ENCODE measurements at regions not wholly inside any gene's neighbourhood (a gene's known extent, or its start where the extent isn't known, plus 50 kb on each side); places are given as distances from the start of the nearest gene placed in this dataset.

- TF ChIP-seq, protein P1, sequence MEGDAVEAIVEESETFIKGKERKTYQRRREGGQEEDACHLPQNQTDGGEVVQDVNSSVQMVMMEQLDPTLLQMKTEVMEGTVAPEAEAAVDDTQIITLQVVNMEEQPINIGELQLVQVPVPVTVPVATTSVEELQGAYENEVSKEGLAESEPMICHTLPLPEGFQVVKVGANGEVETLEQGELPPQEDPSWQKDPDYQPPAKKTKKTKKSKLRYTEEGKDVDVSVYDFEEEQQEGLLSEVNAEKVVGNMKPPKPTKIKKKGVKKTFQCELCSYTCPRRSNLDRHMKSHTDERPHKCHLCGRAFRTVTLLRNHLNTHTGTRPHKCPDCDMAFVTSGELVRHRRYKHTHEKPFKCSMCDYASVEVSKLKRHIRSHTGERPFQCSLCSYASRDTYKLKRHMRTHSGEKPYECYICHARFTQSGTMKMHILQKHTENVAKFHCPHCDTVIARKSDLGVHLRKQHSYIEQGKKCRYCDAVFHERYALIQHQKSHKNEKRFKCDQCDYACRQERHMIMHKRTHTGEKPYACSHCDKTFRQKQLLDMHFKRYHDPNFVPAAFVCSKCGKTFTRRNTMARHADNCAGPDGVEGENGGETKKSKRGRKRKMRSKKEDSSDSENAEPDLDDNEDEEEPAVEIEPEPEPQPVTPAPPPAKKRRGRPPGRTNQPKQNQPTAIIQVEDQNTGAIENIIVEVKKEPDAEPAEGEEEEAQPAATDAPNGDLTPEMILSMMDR (IDR thresholded peaks at IDR 0.05; ENCODE audit: unreplicated experiment), result no peak
- peaks cover 16% of the 10 kb centered on the region for H3K36me3 Mint-ChIP-seq (ENCODE audit: insufficient read depth, unreplicated experiment)
- no peak overlapping the region for H3K27ac Mint-ChIP-seq (ENCODE audit: unreplicated experiment)
- no peak for DNase-seq
- intact Hi-C loops (cut with micrococcal nuclease; ENCODE audit: unreplicated experiment), result loop anchor here (5.0 kb wide), 1 partner anchor 53 kb away; no protein-coding TSS in a partner anchor
- H3K9me3 Mint-ChIP-seq (ENCODE audit: low read depth, unreplicated experiment), result no peaks in the 10 kb centered on the region
- CTCF ChIA-PET, result no interaction called here
- H3K27me3 Mint-ChIP-seq (ENCODE audit: unreplicated experiment), result no peaks in the 10 kb centered on the region
- H3K4me3 Mint-ChIP-seq (ENCODE audit: low read depth, unreplicated experiment), result no peak overlapping the region
- BruUV-seq (replicated peaks), result no TSS peak
- H3K4me1 Mint-ChIP-seq (ENCODE audit: low read depth, unreplicated experiment), result peaks cover 20% of the 10 kb centered on the region
These were observed 65.7 kb upstream of the WDR17 start for GRCh38 chr4:175999944-176000343.

GRCh38 chr4:176001151-176002006, 64.3 kb upstream of the WDR17 start:
- no TSS peak for BruUV-seq (replicated peaks)
- Mint-ChIP-seq H3K27ac (ENCODE audit: unreplicated experiment) (peak overlapping the region; percentile 58), H3K27me3 (ENCODE audit: unreplicated experiment) (no peaks in the 10 kb centered on the region), H3K4me1 (ENCODE audit: low read depth, unreplicated experiment) (peaks cover 20% of the 10 kb centered on the region), H3K9me3 (ENCODE audit: low read depth, unreplicated experiment) (no peaks in the 10 kb centered on the region), H3K4me3 (ENCODE audit: low read depth, unreplicated experiment) (peak overlapping the region; percentile 83), H3K36me3 (ENCODE audit: insufficient read depth, unreplicated experiment) (peaks cover 16% of the 10 kb centered on the region)
- DNase-seq, result peak; percentile 51
- CTCF ChIA-PET, result no interaction called here
- intact Hi-C loops (cut with micrococcal nuclease; ENCODE audit: unreplicated experiment), result loop anchor here (5.0 kb wide), 1 partner anchor 54 kb away; no protein-coding TSS in a partner anchor
- TF ChIP-seq, protein P1 (IDR thresholded peaks at IDR 0.05; ENCODE audit: unreplicated experiment), result no peak

DNA sequence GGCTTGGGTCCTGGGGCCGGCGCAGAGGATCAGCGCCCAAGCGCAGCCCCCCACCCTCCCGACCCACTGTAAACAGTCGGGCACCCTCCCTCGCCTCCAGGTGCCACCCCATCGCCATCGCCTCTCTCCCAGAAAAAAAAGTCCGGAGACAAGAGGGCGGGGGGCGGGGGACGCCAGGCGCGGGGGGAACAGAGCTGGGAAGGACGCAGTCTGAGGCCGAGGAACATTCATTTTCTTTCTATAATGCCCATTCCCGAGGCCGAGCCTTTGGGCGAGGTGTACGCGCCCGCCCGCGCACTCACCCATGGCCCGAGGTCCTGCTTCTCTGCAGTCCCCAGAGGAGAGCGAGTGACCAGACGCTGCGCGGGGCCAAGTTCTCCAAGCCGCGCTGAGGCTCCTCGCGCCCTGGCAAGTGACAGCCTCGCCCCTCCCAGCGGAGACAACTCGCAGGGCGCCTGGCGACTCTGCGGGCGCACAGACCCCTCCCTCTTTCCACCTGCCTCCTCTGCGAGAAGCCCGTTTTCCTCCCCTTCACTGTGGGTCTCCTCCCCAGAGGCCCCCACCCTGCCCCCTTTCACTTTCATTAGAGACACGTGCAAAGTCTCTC, 63.5 kb upstream of the WDR17 start:
- H3K9me3 Mint-ChIP-seq (ENCODE audit: low read depth, unreplicated experiment), result no peaks in the 10 kb centered on the region
- peak; percentile 53 for DNase-seq
- intact Hi-C loops (cut with micrococcal nuclease; ENCODE audit: unreplicated experiment), result loop anchor here (5.0 kb wide), 1 partner anchor 55 kb away; no protein-coding TSS in a partner anchor
- H3K27ac Mint-ChIP-seq (ENCODE audit: unreplicated experiment), result peak overlapping the region; percentile 36
- peaks cover 16% of the 10 kb centered on the region for H3K36me3 Mint-ChIP-seq (ENCODE audit: insufficient read depth, unreplicated experiment)
- no peaks in the 10 kb centered on the region for H3K27me3 Mint-ChIP-seq (ENCODE audit: unreplicated experiment)
- TF ChIP-seq, protein P1 (IDR thresholded peaks at IDR 0.05; ENCODE audit: unreplicated experiment), result no peak
- CTCF ChIA-PET, result no interaction called here
- no TSS peak for BruUV-seq (replicated peaks)
- peaks cover 20% of the 10 kb centered on the region for H3K4me1 Mint-ChIP-seq (ENCODE audit: low read depth, unreplicated experiment)
- H3K4me3 Mint-ChIP-seq (ENCODE audit: low read depth, unreplicated experiment), result peak overlapping the region; percentile 83

DNA sequence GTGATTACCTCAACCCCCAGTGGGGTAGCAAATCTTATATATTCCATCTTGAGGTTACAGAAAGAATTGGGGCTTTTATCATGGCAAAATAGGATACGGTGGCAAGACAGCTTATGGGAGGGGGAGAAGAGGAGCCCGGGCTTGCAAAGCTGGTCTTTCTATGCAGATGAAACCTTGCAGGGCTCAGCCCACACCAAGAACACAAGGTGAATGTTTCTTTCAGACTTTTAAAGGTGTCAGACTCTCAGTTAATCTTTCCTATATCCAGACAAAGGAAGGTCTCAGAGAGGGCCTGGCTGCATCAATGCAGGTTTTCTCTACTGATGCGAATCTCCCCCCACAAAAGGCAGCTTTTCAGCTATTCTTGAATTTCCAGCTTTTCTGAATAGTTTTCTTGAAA, 59.9 kb upstream of the WDR17 start:
- DNase-seq, result no peak
- no TSS peak for BruUV-seq (replicated peaks)
- intact Hi-C loops (cut with micrococcal nuclease; ENCODE audit: unreplicated experiment), result no loop called here
- no peak overlapping the region for H3K27ac Mint-ChIP-seq (ENCODE audit: unreplicated experiment)
- TF ChIP-seq, protein P1 (IDR thresholded peaks at IDR 0.05; ENCODE audit: unreplicated experiment), result no peak
- no peaks in the 10 kb centered on the region for H3K4me1 Mint-ChIP-seq (ENCODE audit: low read depth, unreplicated experiment)
- no peaks in the 10 kb centered on the region for H3K27me3 Mint-ChIP-seq (ENCODE audit: unreplicated experiment)
- H3K9me3 Mint-ChIP-seq (ENCODE audit: low read depth, unreplicated experiment), result no peaks in the 10 kb centered on the region
- no peak overlapping the region for H3K4me3 Mint-ChIP-seq (ENCODE audit: low read depth, unreplicated experiment)
- peaks cover 16% of the 10 kb centered on the region for H3K36me3 Mint-ChIP-seq (ENCODE audit: insufficient read depth, unreplicated experiment)
- CTCF ChIA-PET, result no interaction called here
